ENCODE measurements at regions not wholly inside any gene's neighbourhood (a gene's known extent, or its start where the extent isn't known, plus 50 kb on each side); places are given as distances from the start of the nearest gene placed in this dataset.

DNA sequence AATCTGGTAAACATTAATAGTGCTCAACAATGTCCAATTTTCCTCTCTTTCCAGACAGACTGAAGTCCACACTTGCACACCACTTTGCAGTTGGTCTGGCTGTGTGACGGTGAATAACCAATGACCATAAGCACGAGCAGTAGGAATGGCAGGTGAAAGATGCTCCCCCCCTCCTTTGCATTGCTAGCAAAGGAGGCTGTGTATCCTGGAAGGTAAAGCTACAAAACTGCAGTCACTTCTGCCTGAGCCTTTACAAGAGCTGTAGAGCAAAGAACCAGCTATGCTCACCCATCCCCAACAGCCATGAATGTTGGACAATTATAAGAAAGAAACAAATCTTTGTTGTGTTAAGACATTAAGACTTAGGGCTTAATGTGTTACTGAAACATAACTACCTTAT is 178.0 kb downstream of the IPMK start:
- Histone ChIP-seq H3K4me1 (ENCODE audit: insufficient read depth, low read length) (no peaks in the 10 kb centered on the region), H3K4me3 (replicated peaks in 1 of 3; ENCODE audit: insufficient read depth in 1 of 3, low read depth in 2 of 3, low read length in 3 of 3) (no peak overlapping the region), H3K9me3 (ENCODE audit: low read length) (no peaks in the 10 kb centered on the region), H3K27me3 (ENCODE audit: control insufficient read depth in 1 of 2, insufficient read depth in 2 of 2, low read length in 2 of 2) (no peaks in the 10 kb centered on the region), H3K27ac (ENCODE audit: extremely low read length, insufficient read depth, low read length) (no peak overlapping the region), H4K20me1 (ENCODE audit: insufficient read depth, low read length) (no peaks in the 10 kb centered on the region), H2AFZ (ENCODE audit: low read length) (no peak overlapping the region), H3K36me3 (replicated peaks in 1 of 2; ENCODE audit: control insufficient read depth in 1 of 2, insufficient read depth in 2 of 2, low read length in 2 of 2) (no peaks in the 10 kb centered on the region), H3K9ac (ENCODE audit: insufficient read depth, low read depth, low read length) (no peak overlapping the region), H3K79me2 (ENCODE audit: insufficient read depth, low read length) (no peaks in the 10 kb centered on the region), H3K4me2 (ENCODE audit: low read depth, low read length) (no peak overlapping the region)
- POLR2A ChIA-PET = no interaction called here
- FAIRE-seq = no peak
- TF ChIP-seq ZNF326 (CRISPR knock-in tag; IDR thresholded peaks at IDR 0.05; ENCODE audit: borderline replicate concordance) = no peak
- no peak for TF ChIP-seq ZFP36 (IDR thresholded peaks at IDR 0.05; ENCODE audit: borderline replicate concordance, low read depth, low read length, partially characterized antibody)
- TF ChIP-seq, protein P1, sequence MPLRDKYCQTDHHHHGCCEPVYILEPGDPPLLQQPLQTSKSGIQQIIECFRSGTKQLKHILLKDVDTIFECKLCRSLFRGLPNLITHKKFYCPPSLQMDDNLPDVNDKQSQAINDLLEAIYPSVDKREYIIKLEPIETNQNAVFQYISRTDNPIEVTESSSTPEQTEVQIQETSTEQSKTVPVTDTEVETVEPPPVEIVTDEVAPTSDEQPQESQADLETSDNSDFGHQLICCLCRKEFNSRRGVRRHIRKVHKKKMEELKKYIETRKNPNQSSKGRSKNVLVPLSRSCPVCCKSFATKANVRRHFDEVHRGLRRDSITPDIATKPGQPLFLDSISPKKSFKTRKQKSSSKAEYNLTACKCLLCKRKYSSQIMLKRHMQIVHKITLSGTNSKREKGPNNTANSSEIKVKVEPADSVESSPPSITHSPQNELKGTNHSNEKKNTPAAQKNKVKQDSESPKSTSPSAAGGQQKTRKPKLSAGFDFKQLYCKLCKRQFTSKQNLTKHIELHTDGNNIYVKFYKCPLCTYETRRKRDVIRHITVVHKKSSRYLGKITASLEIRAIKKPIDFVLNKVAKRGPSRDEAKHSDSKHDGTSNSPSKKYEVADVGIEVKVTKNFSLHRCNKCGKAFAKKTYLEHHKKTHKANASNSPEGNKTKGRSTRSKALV (CRISPR knock-in tag; IDR thresholded peaks at IDR 0.05) = no peak
- no peak for TF ChIP-seq CREB1 (IDR thresholded peaks at IDR 0.05)
- no peak for TF ChIP-seq CREB1 (CRISPR knock-in tag; IDR thresholded peaks at IDR 0.05)
- no peak for TF ChIP-seq ZNF672 (CRISPR knock-in tag; IDR thresholded peaks at IDR 0.05)
- no peak for TF ChIP-seq ZSCAN22 (CRISPR knock-in tag; IDR thresholded peaks at IDR 0.05)
- no peak for TF ChIP-seq SPEN (CRISPR knock-in tag; IDR thresholded peaks at IDR 0.05; ENCODE audit: low read depth)
- TF ChIP-seq MZF1 (CRISPR knock-in tag; IDR thresholded peaks at IDR 0.05; ENCODE audit: borderline replicate concordance) = no peak
- TF ChIP-seq MTA1 (CRISPR knock-in tag; IDR thresholded peaks at IDR 0.05; ENCODE audit: borderline replicate concordance) = no peak
- TF ChIP-seq, protein P2, sequence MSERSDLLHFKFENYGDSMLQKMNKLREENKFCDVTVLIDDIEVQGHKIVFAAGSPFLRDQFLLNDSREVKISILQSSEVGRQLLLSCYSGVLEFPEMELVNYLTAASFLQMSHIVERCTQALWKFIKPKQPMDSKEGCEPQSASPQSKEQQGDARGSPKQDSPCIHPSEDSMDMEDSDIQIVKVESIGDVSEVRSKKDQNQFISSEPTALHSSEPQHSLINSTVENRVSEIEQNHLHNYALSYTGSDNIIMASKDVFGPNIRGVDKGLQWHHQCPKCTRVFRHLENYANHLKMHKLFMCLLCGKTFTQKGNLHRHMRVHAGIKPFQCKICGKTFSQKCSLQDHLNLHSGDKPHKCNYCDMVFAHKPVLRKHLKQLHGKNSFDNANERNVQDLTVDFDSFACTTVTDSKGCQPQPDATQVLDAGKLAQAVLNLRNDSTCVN (CRISPR knock-in tag; IDR thresholded peaks at IDR 0.05; ENCODE audit: borderline replicate concordance) = no peak
- TF ChIP-seq ZNF430 (CRISPR knock-in tag; IDR thresholded peaks at IDR 0.05) = no peak
- TF ChIP-seq SRSF1 (optimal IDR thresholded peaks at IDR 0.05; ENCODE audit: low read depth, low read length) = no peak
- TF ChIP-seq KLF13 (CRISPR knock-in tag; IDR thresholded peaks at IDR 0.05) = no peak
- TF ChIP-seq HOXA7 (CRISPR knock-in tag; IDR thresholded peaks at IDR 0.05) = no peak
- TF ChIP-seq TFAP4 (IDR thresholded peaks at IDR 0.05; ENCODE audit: borderline replicate concordance, low read depth) = no peak
- TF ChIP-seq PRMT3 (CRISPR knock-in tag; IDR thresholded peaks at IDR 0.05; ENCODE audit: borderline replicate concordance, low read depth) = no peak
- no peak for TF ChIP-seq GZF1 (CRISPR knock-in tag; IDR thresholded peaks at IDR 0.05)
- no peak for TF ChIP-seq MIER3 (CRISPR knock-in tag; IDR thresholded peaks at IDR 0.05; ENCODE audit: borderline replicate concordance)
- TF ChIP-seq GTF3A (CRISPR knock-in tag; conservative IDR thresholded peaks at IDR 0.05) = no peak
- intact Hi-C loops (cut with micrococcal nuclease; ENCODE audit: unreplicated experiment) = no loop called here
- ATAC-seq = no peak
- CTCF ChIA-PET (ENCODE audit: low intra/inter-chr PET ratio, low total read pairs) = no interaction called here
- in situ Hi-C loops (cut with HindIII; ENCODE audit: extremely low pct_ligation_motif_present, low pct_unique_long_range_greater_than_20kb) = no loop called here
- no TSS peak for BruUV-seq (replicated peaks)
- 34% methylated on average over 2 of the region's 2 CpGs for WGBS (ENCODE audit: low lambda C conversion rate)
- DNase-seq (ENCODE audit: low spot score) = no peak

All from HepG2 (cell line).